ENCODE measurements at regions not wholly inside any gene's neighbourhood (a gene's known extent, or its start where the extent isn't known, plus 50 kb on each side); places are given as distances from the start of the nearest gene placed in this dataset.

GRCh38 chr5:56330806-56331205, 97.7 kb upstream of the ANKRD55 start:
- ATAC-seq (no peak), FAIRE-seq (peak; percentile 8), DNase-seq (ENCODE audit: low spot score) (no peak)
- Histone ChIP-seq H3K9ac (ENCODE audit: insufficient read depth, low read depth, low read length) (no peak overlapping the region), H3K4me3 (replicated peaks in 1 of 3; ENCODE audit: insufficient read depth in 1 of 3, low read depth in 2 of 3, low read length in 3 of 3) (no peak overlapping the region), H3K4me1 (ENCODE audit: insufficient read depth, low read length) (peaks cover 60% of the 10 kb centered on the region), H4K20me1 (ENCODE audit: insufficient read depth, low read length) (no peaks in the 10 kb centered on the region), H3K9me3 (ENCODE audit: low read length) (peaks cover 20% of the 10 kb centered on the region), H3K4me2 (ENCODE audit: low read depth, low read length) (no peak overlapping the region), H3K79me2 (ENCODE audit: insufficient read depth, low read length) (no peaks in the 10 kb centered on the region), H3K27me3 (ENCODE audit: control insufficient read depth in 1 of 2, insufficient read depth in 2 of 2, low read length in 2 of 2) (no peaks in the 10 kb centered on the region), H3K27ac (ENCODE audit: extremely low read length, insufficient read depth, low read length) (no peak overlapping the region), H2AFZ (ENCODE audit: low read length) (no peak overlapping the region), H3K36me3 (replicated peaks in 1 of 2; ENCODE audit: control insufficient read depth in 1 of 2, insufficient read depth in 2 of 2, low read length in 2 of 2) (no peaks in the 10 kb centered on the region)
- intact Hi-C loops (cut with micrococcal nuclease; ENCODE audit: unreplicated experiment) (no loop called here), in situ Hi-C loops (cut with HindIII; ENCODE audit: extremely low pct_ligation_motif_present, low pct_unique_long_range_greater_than_20kb) (no loop called here)
- ChIA-PET CTCF (ENCODE audit: low intra/inter-chr PET ratio, low total read pairs) (no interaction called here), POLR2A (no interaction called here)
- TF ChIP-seq, protein P1, sequence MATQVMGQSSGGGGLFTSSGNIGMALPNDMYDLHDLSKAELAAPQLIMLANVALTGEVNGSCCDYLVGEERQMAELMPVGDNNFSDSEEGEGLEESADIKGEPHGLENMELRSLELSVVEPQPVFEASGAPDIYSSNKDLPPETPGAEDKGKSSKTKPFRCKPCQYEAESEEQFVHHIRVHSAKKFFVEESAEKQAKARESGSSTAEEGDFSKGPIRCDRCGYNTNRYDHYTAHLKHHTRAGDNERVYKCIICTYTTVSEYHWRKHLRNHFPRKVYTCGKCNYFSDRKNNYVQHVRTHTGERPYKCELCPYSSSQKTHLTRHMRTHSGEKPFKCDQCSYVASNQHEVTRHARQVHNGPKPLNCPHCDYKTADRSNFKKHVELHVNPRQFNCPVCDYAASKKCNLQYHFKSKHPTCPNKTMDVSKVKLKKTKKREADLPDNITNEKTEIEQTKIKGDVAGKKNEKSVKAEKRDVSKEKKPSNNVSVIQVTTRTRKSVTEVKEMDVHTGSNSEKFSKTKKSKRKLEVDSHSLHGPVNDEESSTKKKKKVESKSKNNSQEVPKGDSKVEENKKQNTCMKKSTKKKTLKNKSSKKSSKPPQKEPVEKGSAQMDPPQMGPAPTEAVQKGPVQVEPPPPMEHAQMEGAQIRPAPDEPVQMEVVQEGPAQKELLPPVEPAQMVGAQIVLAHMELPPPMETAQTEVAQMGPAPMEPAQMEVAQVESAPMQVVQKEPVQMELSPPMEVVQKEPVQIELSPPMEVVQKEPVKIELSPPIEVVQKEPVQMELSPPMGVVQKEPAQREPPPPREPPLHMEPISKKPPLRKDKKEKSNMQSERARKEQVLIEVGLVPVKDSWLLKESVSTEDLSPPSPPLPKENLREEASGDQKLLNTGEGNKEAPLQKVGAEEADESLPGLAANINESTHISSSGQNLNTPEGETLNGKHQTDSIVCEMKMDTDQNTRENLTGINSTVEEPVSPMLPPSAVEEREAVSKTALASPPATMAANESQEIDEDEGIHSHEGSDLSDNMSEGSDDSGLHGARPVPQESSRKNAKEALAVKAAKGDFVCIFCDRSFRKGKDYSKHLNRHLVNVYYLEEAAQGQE (IDR thresholded peaks at IDR 0.05; ENCODE audit: borderline replicate concordance in 1 of 2, low read depth in 1 of 2, low read length in 2 of 2), result no peak
- 86% methylated on average over 1 of the region's 1 CpG for WGBS (ENCODE audit: low lambda C conversion rate)
- no TSS peak for BruUV-seq (replicated peaks)

- H3K27me3 ChIP-seq (ENCODE audit: control insufficient read depth in 1 of 2, insufficient read depth in 2 of 2, low read length in 2 of 2), result no peaks in the 10 kb centered on the region
- H4K20me1 ChIP-seq (ENCODE audit: insufficient read depth, low read length), result no peaks in the 10 kb centered on the region
- POLR2A ChIA-PET, result interaction anchor here (0.9 to 4.1 kb wide), 3 partner anchors 20 to 150 kb away, joined by 4 to 25 read pairs (median 9); no protein-coding TSS in a partner anchor
- H3K9ac ChIP-seq (ENCODE audit: insufficient read depth, low read depth, low read length), result no peak overlapping the region
- BruUV-seq (replicated peaks), result no TSS peak
- H3K36me3 ChIP-seq (replicated peaks in 1 of 2; ENCODE audit: control insufficient read depth in 1 of 2, insufficient read depth in 2 of 2, low read length in 2 of 2), result no peaks in the 10 kb centered on the region
- no peak overlapping the region for H3K27ac ChIP-seq (ENCODE audit: extremely low read length, insufficient read depth, low read length)
- in situ Hi-C loops (cut with HindIII; ENCODE audit: extremely low pct_ligation_motif_present, low pct_unique_long_range_greater_than_20kb) (no loop called here), intact Hi-C loops (cut with micrococcal nuclease; ENCODE audit: unreplicated experiment) (no loop called here)
- DNase-seq (ENCODE audit: low spot score) (no peak), ATAC-seq (no peak), FAIRE-seq (no peak)
- H3K79me2 ChIP-seq (ENCODE audit: insufficient read depth, low read length), result no peaks in the 10 kb centered on the region
- CTCF ChIA-PET (ENCODE audit: low intra/inter-chr PET ratio, low total read pairs), result no interaction called here
- no peak overlapping the region for H3K4me3 ChIP-seq (replicated peaks in 1 of 3; ENCODE audit: insufficient read depth in 1 of 3, low read depth in 2 of 3, low read length in 3 of 3)
- peaks cover 13% of the 10 kb centered on the region for H3K9me3 ChIP-seq (ENCODE audit: low read length)
- WGBS (ENCODE audit: low lambda C conversion rate), result 98% methylated on average over 2 of the region's 2 CpGs
- TF ChIP-seq ZNF280B (CRISPR knock-in tag; IDR thresholded peaks at IDR 0.05; ENCODE audit: borderline replicate concordance) (no peak), TARDBP (CRISPR knock-in tag; IDR thresholded peaks at IDR 0.05) (no peak), ZNF510 (CRISPR knock-in tag; IDR thresholded peaks at IDR 0.05; ENCODE audit: low read depth) (no peak), HDAC6 (IDR thresholded peaks at IDR 0.05; ENCODE audit: low read depth, low read length) (no peak), TCF7 (IDR thresholded peaks at IDR 0.05; ENCODE audit: low read depth) (no peak)
- H2AFZ ChIP-seq (ENCODE audit: low read length), result no peak overlapping the region
- H3K4me1 ChIP-seq (ENCODE audit: insufficient read depth, low read length), result peaks cover 66% of the 10 kb centered on the region
- H3K4me2 ChIP-seq (ENCODE audit: low read depth, low read length), result no peak overlapping the region
These were observed 97.0 kb upstream of the ANKRD55 start for GRCh38 chr5:56330167-56330566.

Data from HepG2 (cell line).